ENCODE measurements at regions not wholly inside any gene's neighbourhood (a gene's known extent, or its start where the extent isn't known, plus 50 kb on each side); places are given as distances from the start of the nearest gene placed in this dataset.

- DNase-seq = no peak
These were observed 50.5 kb upstream of the POU2AF2 start for GRCh38 chr11:111194860-111195568.

GRCh38 chr11:111193924-111194490 is 51.5 kb upstream of the POU2AF2 start:
- DNase-seq = no peak

- no peak for DNase-seq
These were observed 56.1 kb upstream of the POU2AF2 start for GRCh38 chr11:111189466-111189865.

GRCh38 chr11:111186308-111186915 is 59.1 kb upstream of the POU2AF2 start:
- DNase-seq = no peak

GRCh38 chr11:111185266-111185665 is 60.3 kb upstream of the POU2AF2 start:
- DNase-seq = no peak

- no peak for DNase-seq
These were observed 61.8 kb upstream of the POU2AF2 start for GRCh38 chr11:111183706-111184105.

- DNase-seq = no peak
These were observed 66.2 kb upstream of the POU2AF2 start for GRCh38 chr11:111179184-111179910.

GRCh38 chr11:111177037-111177871 is 68.3 kb upstream of the POU2AF2 start:
- DNase-seq = no peak

GRCh38 chr11:111176603-111177002 is 68.9 kb upstream of the POU2AF2 start:
- no peak for DNase-seq

GRCh38 chr11:111173221-111173620 is 72.3 kb upstream of the POU2AF2 start:
- DNase-seq = no peak

- DNase-seq = no peak
These were observed 73.1 kb upstream of the POU2AF2 start for GRCh38 chr11:111172321-111172862.

- no peak for DNase-seq
These were observed 74.7 kb upstream of the POU2AF2 start for GRCh38 chr11:111170761-111171379.

- no peak for DNase-seq
These were observed 76.2 kb upstream of the POU2AF2 start for GRCh38 chr11:111169367-111169766.

- no peak for DNase-seq
These were observed 76.7 kb upstream of the POU2AF2 start for GRCh38 chr11:111168871-111169270.

- DNase-seq = no peak
These were observed 77.9 kb upstream of the POU2AF2 start for GRCh38 chr11:111167666-111168065.

GRCh38 chr11:111166598-111166997 is 78.9 kb upstream of the POU2AF2 start:
- DNase-seq = no peak

- DNase-seq = no peak
These were observed 83.2 kb upstream of the POU2AF2 start for GRCh38 chr11:111162305-111162704.

GRCh38 chr11:111157571-111157970 is 88.0 kb upstream of the POU2AF2 start:
- no peak for DNase-seq

- DNase-seq = no peak
These were observed 90.5 kb upstream of the POU2AF2 start for GRCh38 chr11:111155021-111155420.

GRCh38 chr11:111153194-111153593 is 92.3 kb upstream of the POU2AF2 start:
- no peak for DNase-seq

GRCh38 chr11:111148953-111149352 is 96.6 kb upstream of the POU2AF2 start:
- DNase-seq = no peak

GRCh38 chr11:111148121-111148520 is 97.4 kb upstream of the POU2AF2 start:
- DNase-seq = no peak
